RWPE1 (cell line): ENCODE measurements at regions not wholly inside any gene's neighbourhood (a gene's known extent, or its start where the extent isn't known, plus 50 kb on each side); places are given as distances from the start of the nearest gene placed in this dataset.
A peak's percentile ranks its signal among the peaks of the same experiment; 100 is the strongest.
"Not testable (repeated sequence)": the region's sequence is repeated elsewhere in the genome, so short reads cannot be mapped to it uniquely, and the experiment has no call there.

Experiments
- CTCF ChIA-PET: fragments of 350-600 bp; sonication (Branson Sonifier 250); formaldehyde crosslinking; extraction: SDS; loops from one replicate; lab custom pipeline; 2021; lab: Yijun Ruan, JAX
- POLR2A ChIA-PET: fragments of 400-600 bp; formaldehyde crosslinking; extraction: SDS; loops from one replicate; lab custom pipeline; 2020; ENCODE audit warnings: antibody characterized with exemption; ENCODE audit not compliant: low non-redundant PET; lab: Yijun Ruan, JAX
- DNase-seq: peaks from one replicate; pipeline ENCODE4 v3.0.0; 2012; ENCODE audit warnings: low spot score
- H3K27ac ChIP-seq: fragments of 450-650 bp; 2 replicates; pipeline ENCODE4 v1.5.1; 2017
- CTCF ChIP-seq: fragments of 450-650 bp; conservative IDR thresholded peaks from 2 replicates; pipeline ENCODE4 v1.5.1; 2017; ENCODE audit warnings: low read depth, mild to moderate bottlenecking

GRCh38 chr4:52204921-52205320 is 153.8 kb downstream of the SPATA18 start:
- DNase-seq: no peak
- ChIA-PET CTCF (no interaction called here), POLR2A (no interaction called here)

GRCh38 chr4:52207146-52207545 is 156.0 kb downstream of the SPATA18 start:
- DNase-seq, POLR2A ChIA-PET: not testable (repeated sequence)
- CTCF ChIA-PET: interaction anchor here (0.6 kb wide), 1 partner anchor 1342 kb away, joined by 3 read pairs; no protein-coding TSS in a partner anchor

More at GRCh38 chr4:52204921-52205320, 153.8 kb downstream of the SPATA18 start:
- TF ChIP-seq CTCF: no peak
- no peak overlapping the region for H3K27ac ChIP-seq

GRCh38 chr4:52212702-52213101 is 161.6 kb downstream of the SPATA18 start:
- no peak for DNase-seq
- ChIA-PET CTCF (interaction anchor here (0.5 kb wide), 1 partner anchor 71 kb away, joined by 4 read pairs; no protein-coding TSS in a partner anchor), POLR2A (no interaction called here)
- no peak overlapping the region for H3K27ac ChIP-seq
- no peak for TF ChIP-seq CTCF

More at GRCh38 chr4:52207146-52207545, 156.0 kb downstream of the SPATA18 start:
- not testable (repeated sequence) for H3K27ac ChIP-seq

- POLR2A ChIA-PET: no interaction called here
- TF ChIP-seq CTCF: no peak
- H3K27ac ChIP-seq: no peak overlapping the region
- DNase-seq: no peak
- CTCF ChIA-PET: no interaction called here
Measured at GRCh38 chr4:52231526-52231925, 180.4 kb downstream of the SPATA18 start.

GRCh38 chr4:52234561-52235440 is 183.7 kb downstream of the SPATA18 start:
- H3K27ac ChIP-seq: no peak overlapping the region
- DNase-seq: peak; percentile 64
- TF ChIP-seq CTCF: peak; percentile 66
- CTCF ChIA-PET: interaction anchor here (0.6 to 1.6 kb wide), 8 partner anchors 20 to 748 kb away, joined by 3 to 5 read pairs (median 4); no protein-coding TSS in a partner anchor
- POLR2A ChIA-PET: no interaction called here

- ChIA-PET CTCF (interaction anchor here (0.6 to 1.6 kb wide), 5 partner anchors 19 to 748 kb away, joined by 3 to 5 read pairs (median 4); no protein-coding TSS in a partner anchor), POLR2A (no interaction called here)
- no peak overlapping the region for H3K27ac ChIP-seq
- no peak for TF ChIP-seq CTCF
- DNase-seq: no peak
Measured at GRCh38 chr4:52235552-52236201, 184.6 kb downstream of the SPATA18 start.
